Fibroblast of pulmonary artery (primary cell): ENCODE measurements at regions not wholly inside any gene's neighbourhood (a gene's known extent, or its start where the extent isn't known, plus 50 kb on each side); places are given as distances from the start of the nearest gene placed in this dataset.

Experiments
- DNase-seq: peaks from one replicate; pipeline ENCODE4 v3.0.0-alpha.2; 2010; ENCODE audit warnings: low read depth
- H3K4me3 ChIP-seq: replicated peaks from 2 replicates; pipeline ENCODE4 v1.5.1; 2011; ENCODE audit warnings: low read depth, mild to moderate bottlenecking, control low read depth, low read length, moderate library complexity
- CTCF ChIP-seq: IDR thresholded peaks from 2 replicates; pipeline ENCODE4 v1.5.1; 2011; ENCODE audit warnings: mild to moderate bottlenecking, control low read depth, low read length, inconsistent platforms; ENCODE audit errors: missing control alignments

GRCh38 chr4:138049355-138049754, 192.8 kb downstream of the SLC7A11 start:
- no peak overlapping the region for H3K4me3 ChIP-seq
- TF ChIP-seq CTCF = no peak
- DNase-seq = no peak

- no peak for TF ChIP-seq CTCF
- H3K4me3 ChIP-seq = no peak overlapping the region
- no peak for DNase-seq
Measured at GRCh38 chr4:138047290-138047689, 194.9 kb downstream of the SLC7A11 start.

- no peak for DNase-seq
- no peak overlapping the region for H3K4me3 ChIP-seq
- TF ChIP-seq CTCF = no peak
Measured at GRCh38 chr4:138045036-138045435, 197.1 kb downstream of the SLC7A11 start.

GRCh38 chr4:138039010-138039409, 203.1 kb downstream of the SLC7A11 start:
- no peak overlapping the region for H3K4me3 ChIP-seq
- DNase-seq = peak; percentile 37
- no peak for TF ChIP-seq CTCF

- no peak overlapping the region for H3K4me3 ChIP-seq
- DNase-seq = peak; percentile 45
- TF ChIP-seq CTCF = no peak
Measured at GRCh38 chr4:138037696-138038095, 204.5 kb downstream of the SLC7A11 start.

GRCh38 chr4:138035781-138036258, 206.3 kb downstream of the SLC7A11 start:
- no peak overlapping the region for H3K4me3 ChIP-seq
- TF ChIP-seq CTCF = peak; percentile 61
- DNase-seq = peak; percentile 86

- TF ChIP-seq CTCF = no peak
- DNase-seq = peak; percentile 86
- H3K4me3 ChIP-seq = no peak overlapping the region
Measured at GRCh38 chr4:138034871-138035270, 207.3 kb downstream of the SLC7A11 start.
